Activated B cell treated with CpG ODN at 0.5 μM for 24 hours (primary cell): ENCODE measurements at regions not wholly inside any gene's neighbourhood (a gene's known extent, or its start where the extent isn't known, plus 50 kb on each side); places are given as distances from the start of the nearest gene placed in this dataset.

ENCODE experiments used
- ATAC-seq: fragments of 200-7000 bp; cut with Tn5 transposase; one replicate; pipeline ENCODE4 v1.10.0; 2021; ENCODE audit warnings: low read depth, mild to moderate bottlenecking, moderate library complexity
- CTCF ChIA-PET: fragments of 350-600 bp; sonication (Branson Sonifier 250); formaldehyde crosslinking; loops from one replicate; lab custom pipeline; 2021; ENCODE audit warnings: antibody characterized with exemption; lab: Charles Lee
- POLR2A ChIA-PET: fragments of 350-600 bp; sonication (Branson Sonifier 250); formaldehyde crosslinking; loops from one replicate; lab custom pipeline; 2021; ENCODE audit warnings: antibody characterized with exemption; lab: Charles Lee
- DNase-seq: peaks from one replicate; pipeline ENCODE4 v3.0.0; 2022
- H3K27ac Mint-ChIP-seq: one replicate; pipeline ENCODE4 v1.8.0; 2020; ENCODE audit warnings: mixed read lengths
- H3K27me3 Mint-ChIP-seq: one replicate; pipeline ENCODE4 v1.8.0; 2021; ENCODE audit warnings: mixed read lengths
- H3K36me3 Mint-ChIP-seq: one replicate; pipeline ENCODE4 v1.8.0; 2021; ENCODE audit warnings: low read depth, mixed read lengths
- H3K4me1 Mint-ChIP-seq: one replicate; pipeline ENCODE4 v1.8.0; 2021; ENCODE audit warnings: mixed read lengths
- H3K4me3 Mint-ChIP-seq: one replicate; pipeline ENCODE4 v1.8.0; 2020; ENCODE audit warnings: mild to moderate bottlenecking, mixed read lengths
- H3K9me3 Mint-ChIP-seq: one replicate; pipeline ENCODE4 v1.8.0; 2020; ENCODE audit warnings: mixed read lengths
- intact Hi-C: fragments of 100-400 bp; cut with micrococcal nuclease; formaldehyde crosslinking; loops from one replicate; pipeline ENCODE4 v1.15.1; 2024
- TF ChIP-seq, protein P1 (sequence below): fragments of 200-600 bp; IDR thresholded peaks from one replicate; pipeline ENCODE4 v1.8.0; 2022; ENCODE audit warnings: antibody characterized with exemption, mild to moderate bottlenecking

GRCh38 chr5:158513490-158514318 is 586.0 kb downstream of the EBF1 start:
- ChIA-PET CTCF (interaction anchor here (0.6 kb wide), 1 partner anchor 35 kb away, joined by 3 read pairs; no protein-coding TSS in a partner anchor), POLR2A (interaction anchor here (0.6 to 2.2 kb wide), 4 partner anchors 47 to 1876 kb away, joined by 5 to 7 read pairs (median 6); no protein-coding TSS in a partner anchor)
- Mint-ChIP-seq H3K27ac (peak overlapping the region; percentile 86), H3K4me3 (peak overlapping the region; percentile 72), H3K27me3 (no peaks in the 10 kb centered on the region), H3K9me3 (no peaks in the 10 kb centered on the region), H3K4me1 (peaks cover 55% of the 10 kb centered on the region), H3K36me3 (no peaks in the 10 kb centered on the region)
- TF ChIP-seq, protein P1, sequence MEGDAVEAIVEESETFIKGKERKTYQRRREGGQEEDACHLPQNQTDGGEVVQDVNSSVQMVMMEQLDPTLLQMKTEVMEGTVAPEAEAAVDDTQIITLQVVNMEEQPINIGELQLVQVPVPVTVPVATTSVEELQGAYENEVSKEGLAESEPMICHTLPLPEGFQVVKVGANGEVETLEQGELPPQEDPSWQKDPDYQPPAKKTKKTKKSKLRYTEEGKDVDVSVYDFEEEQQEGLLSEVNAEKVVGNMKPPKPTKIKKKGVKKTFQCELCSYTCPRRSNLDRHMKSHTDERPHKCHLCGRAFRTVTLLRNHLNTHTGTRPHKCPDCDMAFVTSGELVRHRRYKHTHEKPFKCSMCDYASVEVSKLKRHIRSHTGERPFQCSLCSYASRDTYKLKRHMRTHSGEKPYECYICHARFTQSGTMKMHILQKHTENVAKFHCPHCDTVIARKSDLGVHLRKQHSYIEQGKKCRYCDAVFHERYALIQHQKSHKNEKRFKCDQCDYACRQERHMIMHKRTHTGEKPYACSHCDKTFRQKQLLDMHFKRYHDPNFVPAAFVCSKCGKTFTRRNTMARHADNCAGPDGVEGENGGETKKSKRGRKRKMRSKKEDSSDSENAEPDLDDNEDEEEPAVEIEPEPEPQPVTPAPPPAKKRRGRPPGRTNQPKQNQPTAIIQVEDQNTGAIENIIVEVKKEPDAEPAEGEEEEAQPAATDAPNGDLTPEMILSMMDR = no peak
- no peak for ATAC-seq
- intact Hi-C loops = loop anchor here (2.0 kb wide), 1 partner anchor 15 kb away; no protein-coding TSS in a partner anchor
- no peak for DNase-seq

- peak; percentile 19 for DNase-seq
- POLR2A ChIA-PET = interaction anchor here (0.9 kb wide), 1 partner anchor 76 kb away, joined by 3 read pairs; no protein-coding TSS in a partner anchor
- peak; percentile 97 for ATAC-seq
- no peaks in the 10 kb centered on the region for H3K27me3 Mint-ChIP-seq
- peaks cover 53% of the 10 kb centered on the region for H3K4me1 Mint-ChIP-seq
- H3K27ac Mint-ChIP-seq = peak overlapping the region; percentile 47
- TF ChIP-seq, protein P1 = no peak
- H3K36me3 Mint-ChIP-seq = no peaks in the 10 kb centered on the region
- CTCF ChIA-PET = no interaction called here
- H3K9me3 Mint-ChIP-seq = peaks cover 4% of the 10 kb centered on the region
- intact Hi-C loops = loop anchor here (2.0 kb wide), 3 partner anchors 27 to 165 kb away; no protein-coding TSS in a partner anchor
- peak overlapping the region; percentile 2 for H3K4me3 Mint-ChIP-seq
Measured at GRCh38 chr5:158511454-158511853, 588.3 kb downstream of the EBF1 start.

DNA sequence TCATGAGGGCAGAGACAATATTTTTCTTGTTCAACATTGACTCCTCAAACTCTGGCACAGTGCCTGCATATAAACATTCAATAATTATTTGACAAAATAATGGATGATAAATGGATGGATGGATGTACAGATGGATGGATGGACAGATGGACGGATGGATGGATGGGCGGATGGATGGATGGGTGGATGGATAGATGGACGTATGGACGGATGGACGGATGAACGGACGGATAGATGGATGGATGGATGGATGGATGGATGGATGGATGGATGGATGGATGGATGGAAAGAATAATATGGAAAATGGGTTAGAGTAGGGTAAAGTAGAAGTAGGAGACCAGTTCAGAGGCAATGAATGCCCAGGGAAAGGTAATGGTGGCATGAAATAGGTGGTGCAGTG is 589.2 kb downstream of the EBF1 start:
- intact Hi-C loops = loop anchor here (2.0 kb wide), 3 partner anchors 28 to 166 kb away; no protein-coding TSS in a partner anchor
- peaks cover 12% of the 10 kb centered on the region for H3K9me3 Mint-ChIP-seq

DNA sequence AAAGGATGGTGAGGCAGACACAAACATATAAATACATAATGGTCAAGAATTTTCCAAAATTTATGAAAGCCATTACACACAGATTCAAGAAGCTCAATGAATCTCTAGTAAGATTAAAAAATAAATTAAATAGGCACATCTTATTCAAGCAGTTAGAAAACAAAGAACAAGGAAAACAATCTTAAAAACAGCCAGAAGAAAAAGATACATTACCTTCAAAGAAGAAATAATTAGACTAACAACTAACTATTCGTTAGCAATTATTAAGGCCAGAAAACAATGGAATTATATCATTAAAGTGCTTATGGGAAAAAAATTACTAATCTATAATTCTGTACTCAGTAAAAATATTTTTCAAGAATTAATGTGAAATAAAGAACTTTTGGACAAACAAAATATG is 593.1 kb downstream of the EBF1 start:
- no peaks in the 10 kb centered on the region for H3K27me3 Mint-ChIP-seq
- peaks cover 16% of the 10 kb centered on the region for H3K9me3 Mint-ChIP-seq
- H3K4me3 Mint-ChIP-seq = no peak overlapping the region
- TF ChIP-seq, protein P1 = no peak
- no peaks in the 10 kb centered on the region for H3K36me3 Mint-ChIP-seq
- intact Hi-C loops = no loop called here
- ChIA-PET POLR2A (no interaction called here), CTCF (no interaction called here)
- DNase-seq (no peak), ATAC-seq (no peak)
- H3K4me1 Mint-ChIP-seq = peaks cover 17% of the 10 kb centered on the region
- no peak overlapping the region for H3K27ac Mint-ChIP-seq

More for the DNA sequence above, 589.2 kb downstream of the EBF1 start:
- DNase-seq (no peak), ATAC-seq (no peak)
- H3K27ac Mint-ChIP-seq = no peak overlapping the region
- POLR2A ChIA-PET = no interaction called here
- CTCF ChIA-PET = no interaction called here
- H3K36me3 Mint-ChIP-seq = no peaks in the 10 kb centered on the region
- peaks cover 48% of the 10 kb centered on the region for H3K4me1 Mint-ChIP-seq
- no peaks in the 10 kb centered on the region for H3K27me3 Mint-ChIP-seq
- TF ChIP-seq, protein P1 = no peak
- no peak overlapping the region for H3K4me3 Mint-ChIP-seq

GRCh38 chr5:158502686-158503085 is 597.0 kb downstream of the EBF1 start:
- CTCF ChIA-PET = no interaction called here
- H3K27ac Mint-ChIP-seq = no peak overlapping the region
- TF ChIP-seq, protein P1 = no peak
- H3K4me3 Mint-ChIP-seq = no peak overlapping the region
- POLR2A ChIA-PET = no interaction called here
- H3K4me1 Mint-ChIP-seq = peaks cover 3% of the 10 kb centered on the region
- intact Hi-C loops = no loop called here
- peaks cover 16% of the 10 kb centered on the region for H3K9me3 Mint-ChIP-seq
- no peaks in the 10 kb centered on the region for H3K27me3 Mint-ChIP-seq
- H3K36me3 Mint-ChIP-seq = no peaks in the 10 kb centered on the region
- DNase-seq (no peak), ATAC-seq (no peak)
